ENCODE measurements at regions not wholly inside any gene's neighbourhood (a gene's known extent, or its start where the extent isn't known, plus 50 kb on each side); places are given as distances from the start of the nearest gene placed in this dataset.

DNA sequence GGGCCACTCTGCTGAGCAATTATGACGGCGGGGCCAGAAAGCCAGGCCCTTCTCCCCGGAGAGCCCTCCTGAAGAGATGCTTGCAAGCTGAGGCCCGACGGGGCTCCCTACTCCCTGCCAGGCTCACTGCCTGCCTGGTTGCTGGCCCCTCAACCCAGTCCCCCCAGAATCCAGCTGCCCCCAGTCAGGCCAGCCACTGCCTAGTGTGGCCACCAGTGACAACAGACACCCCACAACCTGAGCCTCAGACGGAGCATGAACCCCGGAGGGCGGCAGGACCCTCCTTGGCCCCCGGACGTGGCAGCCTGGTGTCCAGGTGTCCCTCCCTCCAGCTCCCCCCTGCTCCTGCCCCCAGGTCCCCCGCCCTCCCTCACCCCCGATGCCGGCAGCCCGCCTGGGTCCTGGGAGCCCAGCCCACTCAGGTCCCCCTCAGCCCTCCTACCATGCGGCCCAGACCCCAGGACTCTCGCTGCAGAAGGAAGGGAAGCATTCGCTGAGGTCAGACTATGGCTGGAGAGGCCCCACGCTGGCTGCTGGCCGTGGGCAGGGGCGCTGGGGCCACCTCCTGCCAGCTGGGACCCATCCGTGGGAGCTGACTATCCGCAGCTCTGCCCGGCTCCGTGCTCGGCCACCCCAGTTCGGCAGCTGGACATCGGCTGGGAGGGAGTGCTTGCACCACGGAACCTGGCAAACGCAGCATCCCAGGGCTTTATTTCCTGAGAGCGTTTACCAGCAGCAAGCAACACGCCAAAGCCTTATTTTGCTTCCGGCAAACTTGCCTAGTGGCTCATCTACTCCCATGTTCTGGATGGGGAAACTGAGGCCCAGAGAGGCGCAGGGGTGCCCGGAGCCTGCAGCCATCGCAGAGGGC lies 89.8 kb downstream of the UNCX start:
- no peak for DNase-seq

- DNase-seq = no peak
Observed at GRCh38 chr7:1323178-1324027, 90.7 kb downstream of the UNCX start.

- DNase-seq = no peak
Observed at GRCh38 chr7:1324028-1324900, 91.6 kb downstream of the UNCX start.

DNA sequence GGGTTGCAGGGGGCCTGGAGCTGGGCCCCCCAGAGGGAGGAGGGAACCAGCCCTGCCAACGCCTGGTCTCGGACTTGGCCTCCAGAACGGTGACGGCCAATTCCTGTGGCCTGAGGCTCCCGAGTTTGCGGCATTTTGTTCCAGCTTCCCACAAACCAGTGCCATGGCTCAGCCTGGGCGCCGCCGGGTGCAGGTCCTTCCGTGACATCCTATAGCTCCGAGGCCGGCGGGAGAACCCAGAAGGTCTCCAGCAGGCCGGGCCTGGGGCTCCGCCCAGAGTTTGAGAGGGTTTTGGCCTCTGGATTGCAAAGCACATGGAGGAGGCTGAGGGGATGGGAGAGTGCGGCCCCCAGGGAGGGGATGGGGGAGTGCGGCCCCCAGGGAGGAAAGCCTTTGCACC lies 92.6 kb downstream of the UNCX start:
- DNase-seq = no peak

- DNase-seq = no peak
Observed at GRCh38 chr7:1325646-1326510, 93.2 kb downstream of the UNCX start.

GRCh38 chr7:1326511-1326785 lies 93.8 kb downstream of the UNCX start:
- no peak for DNase-seq

DNA sequence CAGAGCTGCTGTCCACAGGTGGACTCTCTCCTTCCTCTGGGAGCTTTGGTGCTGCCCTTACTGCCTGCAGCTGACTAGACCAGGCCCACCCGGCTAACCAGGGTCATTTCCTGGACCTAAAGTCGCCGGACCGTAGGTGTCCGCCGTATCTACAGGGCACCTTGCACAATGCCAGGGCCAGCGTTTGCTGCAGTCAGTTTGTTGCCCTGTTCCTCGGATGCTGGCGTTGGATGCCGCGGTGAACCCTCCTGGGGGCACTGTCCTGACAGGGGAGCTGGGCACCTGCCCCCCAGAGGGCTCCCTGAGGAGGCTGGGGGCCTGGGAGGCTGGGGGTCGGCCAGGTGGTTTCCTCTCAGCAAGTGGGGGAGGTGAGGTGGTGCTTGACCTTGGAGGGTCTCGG lies 96.6 kb downstream of the UNCX start:
- DNase-seq = no peak

- no peak for DNase-seq
Observed at GRCh38 chr7:1329966-1330800, 97.5 kb downstream of the UNCX start.

GRCh38 chr7:1330801-1331425 lies 98.2 kb downstream of the UNCX start:
- no peak for DNase-seq

DNA sequence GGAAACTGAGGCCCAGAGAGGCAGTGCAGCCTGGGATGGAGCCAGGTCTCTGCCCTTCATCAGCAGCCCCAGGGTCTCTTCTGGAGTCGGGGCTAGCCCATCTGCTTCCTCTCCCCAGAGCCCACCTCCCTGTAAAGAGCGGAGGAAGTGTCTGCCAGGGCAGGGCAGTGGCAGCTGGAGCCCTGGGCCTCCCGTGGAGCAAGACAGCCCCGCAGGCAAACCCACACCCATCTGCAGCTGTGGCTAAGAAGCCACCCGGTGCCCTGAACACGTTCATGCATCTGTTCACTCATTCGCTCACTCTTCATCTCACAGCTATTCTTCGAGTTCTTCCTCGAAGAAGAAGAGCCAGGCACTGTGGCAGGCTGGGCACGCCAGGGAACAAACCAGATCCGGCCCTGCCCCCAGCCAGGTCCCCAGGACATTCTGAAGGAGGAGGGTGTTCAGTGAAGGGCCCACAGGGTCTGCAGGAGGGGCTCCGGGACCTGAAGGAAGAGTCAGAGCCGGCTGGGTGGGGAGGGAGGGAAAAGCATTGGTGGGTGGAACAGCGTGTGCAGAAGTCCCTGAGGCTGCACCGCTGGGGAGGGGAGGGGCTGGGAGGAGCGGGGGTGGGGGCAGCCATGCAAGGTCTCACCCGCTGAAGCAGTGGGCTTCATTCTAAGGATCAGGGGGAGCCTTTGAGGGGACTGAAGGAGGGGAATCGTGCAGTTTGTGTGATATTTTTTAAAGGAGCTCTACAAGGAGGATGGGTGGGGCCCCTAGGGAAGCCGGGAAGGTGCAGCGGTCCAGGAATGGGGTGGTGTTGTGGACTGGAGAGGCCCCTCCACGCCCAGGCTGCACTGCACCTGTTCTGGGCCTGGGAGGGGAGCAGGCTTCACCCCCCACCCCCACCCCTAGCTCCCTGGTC lies 99.1 kb downstream of the UNCX start:
- no peak for DNase-seq

DNA sequence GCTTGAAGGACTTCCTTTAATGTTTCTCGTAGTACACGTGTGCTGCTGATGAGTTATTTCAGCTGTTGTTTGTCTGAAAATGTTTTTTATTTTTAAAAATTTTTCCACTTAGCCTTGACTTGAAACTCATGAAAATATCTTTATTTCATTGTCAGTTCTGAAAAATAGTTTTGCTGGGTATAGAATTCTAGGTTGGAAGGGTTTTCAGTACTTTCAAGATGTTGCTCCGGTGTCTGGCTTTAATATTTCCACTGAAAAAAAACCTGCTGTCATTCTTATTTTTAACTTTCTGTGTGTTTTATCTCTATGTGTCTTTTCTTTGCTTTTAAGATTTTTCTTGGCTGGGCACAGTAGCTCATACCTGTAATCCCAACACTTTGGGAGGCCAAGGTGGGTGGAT lies 103.8 kb downstream of the UNCX start:
- no peak for DNase-seq

DNA sequence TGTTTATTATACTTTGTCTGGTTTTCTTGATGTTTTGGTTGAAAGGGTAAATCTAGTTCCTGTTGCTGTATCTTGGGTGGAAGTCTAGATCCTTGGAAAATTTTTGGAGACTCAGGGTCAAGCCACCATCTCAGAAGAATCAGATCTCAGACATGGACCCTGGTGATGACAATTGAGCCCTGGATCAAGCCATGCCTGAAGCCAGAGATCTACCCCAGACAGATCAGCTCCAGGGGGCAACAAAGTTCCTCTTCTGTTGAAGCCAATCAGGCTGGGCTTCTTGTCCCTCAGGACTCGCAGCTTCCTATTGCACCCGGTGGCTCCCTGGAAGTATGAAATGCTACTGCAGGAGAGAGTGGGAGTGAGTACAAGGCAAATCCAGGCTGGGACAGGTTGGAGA lies 106.9 kb downstream of the UNCX start:
- DNase-seq = no peak

DNA sequence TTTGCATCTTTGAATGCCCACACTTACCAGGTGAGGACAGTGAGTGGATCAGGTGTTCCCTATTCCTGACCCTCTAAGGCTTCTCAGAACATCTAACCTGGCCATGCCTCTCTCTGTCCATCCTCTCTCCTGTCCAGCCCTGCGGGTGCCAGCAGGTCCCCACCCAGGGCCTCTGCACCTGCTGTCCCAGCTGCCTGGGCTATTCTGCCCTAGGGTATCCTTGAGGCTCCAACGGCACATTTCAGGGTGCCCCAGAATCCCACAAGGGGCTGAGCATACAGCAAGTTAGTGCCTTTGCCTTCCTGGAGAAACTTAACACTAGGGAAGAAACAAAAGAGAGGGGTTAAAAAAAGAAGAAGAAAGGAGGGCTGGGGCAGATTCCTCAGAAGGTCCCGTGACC lies 107.4 kb downstream of the UNCX start:
- DNase-seq = no peak

- DNase-seq = no peak
Observed at GRCh38 chr7:1340461-1341360, 108.0 kb downstream of the UNCX start.

- DNase-seq = no peak
Observed at GRCh38 chr7:1341361-1342089, 108.9 kb downstream of the UNCX start.

DNA sequence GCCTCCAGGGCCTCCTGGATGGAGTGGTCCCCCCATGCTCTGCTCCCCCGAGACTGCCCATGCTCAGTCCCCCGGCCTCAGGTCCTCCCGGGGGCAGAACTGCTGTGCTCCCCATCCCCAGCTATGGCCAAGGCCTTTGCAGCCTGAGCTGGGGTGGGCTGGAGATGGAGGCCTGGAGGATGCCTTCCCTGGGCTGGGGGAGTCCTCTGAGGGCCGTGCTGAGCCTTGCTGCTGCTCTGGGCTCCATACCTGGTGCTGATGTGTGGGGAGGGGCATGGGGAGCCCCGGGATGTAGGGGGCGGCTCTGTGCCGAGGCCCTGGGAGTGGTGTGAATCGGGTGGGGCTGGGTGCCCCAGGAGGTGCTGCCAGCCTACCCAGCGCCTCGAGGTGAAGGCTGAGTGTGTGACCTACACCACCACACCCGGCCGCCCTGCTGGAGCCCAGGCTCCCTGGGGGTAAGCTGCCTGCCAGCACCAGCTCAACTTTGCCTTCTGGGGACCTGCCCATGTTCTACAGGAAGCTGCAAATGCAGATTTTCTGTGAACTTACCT lies 109.5 kb downstream of the UNCX start:
- DNase-seq = no peak

GRCh38 chr7:1343551-1343950 lies 110.9 kb downstream of the UNCX start:
- no peak for DNase-seq

DNA sequence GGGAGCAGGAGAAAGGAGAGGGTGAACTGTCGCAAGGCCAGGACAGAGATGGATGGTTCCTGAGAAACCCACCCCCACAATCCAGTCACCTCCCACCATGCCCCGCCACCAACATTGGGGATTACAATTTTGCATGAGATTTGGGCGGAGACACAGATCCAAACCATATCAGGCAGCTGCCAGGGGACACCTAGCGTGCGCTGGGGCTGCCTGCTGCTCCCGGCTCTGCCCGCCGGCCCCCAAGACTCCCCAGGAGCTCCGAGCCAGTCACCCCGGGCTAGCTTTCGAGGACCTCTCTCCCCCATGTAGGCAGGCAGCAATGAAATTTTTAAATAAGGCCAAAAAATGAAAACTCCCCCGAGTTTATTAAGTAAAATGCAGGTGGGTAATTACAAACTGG lies 111.7 kb downstream of the UNCX start:
- no peak for DNase-seq

Measured in activated CD4-positive, alpha-beta T cell treated with anti-CD3 and anti-CD28 coated beads, Interleukin-2, amount 50 U/mL, for 48 hours (primary cell).